ENCODE measurements at regions not wholly inside any gene's neighbourhood (a gene's known extent, or its start where the extent isn't known, plus 50 kb on each side); places are given as distances from the start of the nearest gene placed in this dataset.
"Not testable (repeated sequence)": the region's sequence is repeated elsewhere in the genome, so short reads cannot be mapped to it uniquely, and the experiment has no call there.

GRCh38 chr2:88365408-88365807 lies 87.1 kb downstream of the FOXI3 start:
- TF ChIP-seq CTCF, POLR2A (IDR thresholded peaks at IDR 0.05): not testable (repeated sequence)

All from adrenal gland (tissue), 5 donors.